NOMO-1 treated with dmso at 0.1 percent for 144 hours (cell line): ENCODE measurements at regions not wholly inside any gene's neighbourhood (a gene's known extent, or its start where the extent isn't known, plus 50 kb on each side); places are given as distances from the start of the nearest gene placed in this dataset.

ENCODE experiments used
- DNase-seq: peaks from one replicate; lab custom pipeline; 2025; ENCODE audit not compliant: unreplicated experiment; lab: John Stamatoyannopoulos, UW

DNA sequence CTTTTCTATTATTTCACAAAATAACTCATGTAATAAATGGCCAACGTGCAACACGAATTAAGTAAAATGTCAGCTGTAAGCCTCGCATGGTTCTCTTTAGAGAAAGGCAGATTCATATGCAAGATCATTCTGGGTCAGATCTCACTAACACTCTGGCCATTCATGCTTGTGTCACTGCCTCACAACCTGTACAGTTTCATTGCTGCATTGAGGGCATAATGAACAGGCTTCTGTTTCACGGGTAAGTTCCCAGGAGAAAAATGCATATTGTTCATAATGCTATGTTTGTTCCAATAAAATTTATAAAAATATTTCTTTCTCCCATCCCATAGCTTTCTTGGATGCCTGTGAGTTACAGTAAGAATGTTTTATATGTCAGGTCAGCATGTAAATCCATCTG, 734.0 kb upstream of the ANKRD30A start:
- DNase-seq = no peak

DNA sequence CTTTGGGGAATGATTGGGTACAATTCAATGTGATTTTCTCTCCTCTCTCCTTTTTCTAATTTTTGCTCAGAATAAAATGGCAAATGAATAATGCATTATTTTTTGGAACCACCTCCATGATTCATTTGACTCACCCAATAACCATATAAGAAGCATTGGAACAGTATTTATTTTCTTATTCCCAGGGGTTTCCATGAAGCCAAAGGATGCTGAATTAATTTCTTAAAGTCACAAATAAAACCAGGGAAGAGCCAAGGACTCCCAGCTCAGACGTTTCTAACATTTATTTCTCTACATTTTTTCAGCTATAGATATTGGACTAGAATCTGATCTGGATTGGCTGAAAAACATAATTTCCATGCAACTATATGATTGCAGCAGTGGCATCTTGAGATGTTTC, 735.2 kb upstream of the ANKRD30A start:
- DNase-seq = no peak

DNA sequence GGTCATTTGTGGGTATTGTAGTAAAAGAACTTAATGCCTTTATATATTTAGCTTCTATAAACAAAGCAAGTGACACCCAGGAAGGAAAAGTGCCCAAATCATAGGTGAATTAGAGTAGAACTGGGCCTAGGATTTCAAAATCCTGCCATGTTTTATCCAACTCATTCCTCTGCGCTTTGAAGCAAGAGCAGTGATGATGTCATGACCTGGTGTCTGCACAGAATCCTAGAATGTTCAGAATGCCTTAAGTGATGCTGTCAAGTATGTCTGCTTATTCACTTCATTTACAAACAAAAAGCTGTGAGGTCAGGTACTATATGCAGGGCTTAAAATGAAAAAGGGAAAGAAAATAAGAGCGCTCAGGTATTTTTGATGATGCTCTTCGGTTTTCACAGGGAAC, 737.2 kb upstream of the ANKRD30A start:
- no peak for DNase-seq

DNA sequence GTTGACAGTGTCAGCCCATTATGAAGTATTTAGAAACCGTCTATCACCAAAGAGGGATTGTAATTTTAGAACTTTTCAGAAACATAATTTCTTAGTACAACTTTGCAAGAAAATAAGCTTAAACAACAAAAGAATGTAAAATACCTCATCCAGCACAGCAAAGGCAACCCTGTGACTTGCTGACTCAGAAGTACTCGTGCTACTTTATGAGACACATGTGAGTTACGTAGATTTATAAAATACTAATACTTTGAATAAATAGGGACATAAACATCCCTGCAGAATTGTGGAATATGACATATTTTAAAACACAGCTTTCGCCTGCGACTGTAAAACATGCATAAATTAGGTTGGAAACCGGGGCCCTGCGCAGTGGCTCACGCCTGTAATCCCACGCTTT, 739.7 kb upstream of the ANKRD30A start:
- no peak for DNase-seq

DNA sequence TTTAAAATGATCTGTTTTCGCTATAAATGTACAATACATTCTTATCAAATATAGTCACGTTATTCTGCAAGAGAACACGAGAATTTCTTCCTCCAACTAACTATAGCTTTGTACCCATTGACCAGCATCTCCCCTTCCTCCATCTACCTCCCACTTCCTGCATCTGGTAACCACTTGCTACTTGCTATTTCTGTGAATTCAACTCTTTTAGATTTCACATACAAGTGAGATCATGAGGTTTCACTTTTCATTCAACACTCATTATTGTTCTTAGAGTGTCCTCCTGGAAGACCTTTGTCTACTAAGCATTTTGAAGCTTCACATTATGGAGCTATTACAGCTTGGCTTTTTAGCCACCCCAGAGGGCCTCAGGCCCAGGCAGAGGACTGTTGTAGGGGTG, 741.3 kb upstream of the FZD8 start:
- no peak for DNase-seq

DNA sequence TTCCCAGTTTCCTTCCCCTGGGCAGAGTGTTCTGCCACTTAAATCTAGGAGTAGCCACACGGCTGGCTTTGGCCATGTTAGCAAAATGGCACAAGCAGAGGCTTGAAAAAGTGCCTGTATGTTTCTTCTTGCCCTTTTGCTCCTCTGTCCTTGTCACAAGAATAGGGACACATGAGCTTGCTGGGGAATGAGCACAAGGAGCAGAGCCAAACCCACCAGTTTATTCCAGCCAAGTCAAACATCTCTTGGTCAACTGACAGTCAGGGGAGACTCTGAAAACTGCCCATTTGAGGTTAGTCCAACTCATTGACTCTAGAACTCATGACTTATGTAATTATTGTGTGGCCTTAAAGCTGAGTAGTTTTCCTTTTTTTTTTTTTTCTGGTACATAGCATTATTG, 739.7 kb upstream of the FZD8 start:
- no peak for DNase-seq

DNA sequence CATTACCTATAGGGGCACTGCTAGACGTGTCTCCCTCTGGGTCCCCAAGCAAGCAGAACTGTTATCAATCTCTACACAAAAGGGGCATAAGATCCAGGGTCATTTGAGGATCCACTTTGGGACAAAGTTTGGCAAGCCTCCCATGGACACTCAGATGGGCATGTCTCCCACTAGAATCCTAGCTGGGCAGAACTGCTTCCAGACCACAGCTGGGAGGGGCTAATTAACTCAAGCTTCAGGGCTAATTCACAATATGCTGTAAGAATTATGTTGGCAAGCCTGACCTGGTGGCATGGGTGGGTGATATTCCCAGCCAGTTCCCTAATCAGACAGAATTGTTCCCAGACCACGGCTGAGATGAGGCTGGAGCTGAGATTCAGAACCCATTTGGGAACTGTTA, 738.4 kb upstream of the FZD8 start:
- DNase-seq = no peak

DNA sequence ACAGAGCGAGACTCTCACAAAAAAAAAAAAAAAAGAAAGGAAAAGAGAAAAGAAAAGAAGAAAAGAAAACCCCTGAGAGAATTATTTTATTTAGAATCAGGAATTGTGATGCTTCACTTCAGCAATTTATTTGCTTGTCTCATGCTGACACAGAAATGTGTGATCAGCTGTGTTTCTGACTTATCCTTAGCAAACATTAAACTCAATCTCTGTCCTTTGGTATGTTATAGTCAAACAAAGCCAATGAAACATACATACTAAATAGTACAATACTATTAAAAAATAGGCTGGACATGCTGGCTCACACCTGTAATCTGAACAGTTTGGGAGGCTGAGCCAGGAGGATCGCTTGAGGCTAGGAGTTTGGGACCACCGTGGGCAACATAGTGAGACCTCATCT, 733.0 kb upstream of the FZD8 start:
- no peak for DNase-seq

DNA sequence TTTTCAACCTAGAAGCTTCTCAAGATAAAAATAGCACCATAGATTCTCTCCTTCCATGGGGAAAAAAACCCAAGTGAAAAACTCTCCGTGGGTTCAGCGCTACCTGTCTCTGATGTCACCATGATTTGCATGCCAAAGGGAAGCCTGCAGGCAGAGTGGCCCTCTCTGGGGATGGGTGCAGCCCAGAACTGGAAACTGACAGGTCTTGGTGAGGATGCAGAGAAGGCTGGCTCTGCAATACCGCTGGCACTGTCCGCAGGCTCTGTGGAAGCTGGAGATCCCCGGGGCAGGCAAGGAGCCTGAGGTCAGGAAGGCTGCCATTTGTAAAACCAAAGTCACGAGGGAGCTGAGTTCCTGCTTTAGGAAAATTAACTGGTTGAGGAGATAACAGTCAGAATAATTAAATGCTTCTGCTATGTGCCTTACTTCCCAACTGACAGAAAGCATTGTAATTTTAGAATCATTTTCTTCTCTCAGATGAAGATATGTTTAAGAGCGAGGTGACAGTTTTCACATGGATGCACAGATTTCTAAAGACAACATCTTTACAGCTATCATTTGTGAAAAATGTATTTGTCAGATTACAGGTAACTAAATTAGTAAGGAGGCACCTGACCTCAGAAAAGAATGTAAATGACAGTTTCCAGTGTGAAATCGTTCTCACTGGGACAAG, 731.5 kb upstream of the FZD8 start:
- no peak for DNase-seq

DNA sequence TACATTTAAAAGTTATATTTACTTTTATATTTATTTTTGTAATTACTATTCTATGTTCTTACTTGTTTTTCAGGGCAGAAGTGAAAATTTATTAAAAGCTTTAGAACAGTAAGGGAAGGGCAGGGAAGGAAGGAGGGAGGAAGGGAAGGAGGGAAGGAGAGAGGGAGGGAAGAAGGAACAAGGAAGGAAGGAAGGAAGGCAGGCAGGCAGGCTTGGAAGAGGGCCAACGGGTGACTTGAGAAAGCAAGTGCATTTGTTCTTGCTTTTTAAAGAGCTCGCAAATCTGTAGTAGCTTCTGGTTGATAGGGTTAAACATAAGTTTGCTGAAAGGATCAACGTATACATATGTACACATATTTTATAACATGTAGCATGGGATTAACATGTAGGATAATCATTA, 725.3 kb upstream of the FZD8 start:
- no peak for DNase-seq

DNA sequence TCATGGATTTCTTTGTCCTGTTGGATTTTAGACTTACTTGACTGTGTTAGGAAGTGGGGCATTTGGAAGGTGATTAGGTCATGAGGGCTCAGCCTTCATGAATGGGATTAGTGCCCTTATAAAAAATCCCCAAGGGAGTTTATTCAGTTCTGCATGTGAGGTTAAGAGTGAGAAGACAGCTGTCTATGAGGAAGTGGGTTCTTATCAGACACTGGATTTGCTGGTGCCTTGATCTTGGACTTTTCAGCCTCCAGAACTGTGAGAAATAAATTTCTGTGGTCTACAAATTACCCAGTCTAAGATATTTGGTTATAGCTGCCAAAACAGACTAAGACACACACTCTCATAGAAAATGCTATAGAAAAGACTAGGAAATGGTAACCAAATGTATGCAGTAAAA, 724.7 kb upstream of the FZD8 start:
- DNase-seq = no peak

DNA sequence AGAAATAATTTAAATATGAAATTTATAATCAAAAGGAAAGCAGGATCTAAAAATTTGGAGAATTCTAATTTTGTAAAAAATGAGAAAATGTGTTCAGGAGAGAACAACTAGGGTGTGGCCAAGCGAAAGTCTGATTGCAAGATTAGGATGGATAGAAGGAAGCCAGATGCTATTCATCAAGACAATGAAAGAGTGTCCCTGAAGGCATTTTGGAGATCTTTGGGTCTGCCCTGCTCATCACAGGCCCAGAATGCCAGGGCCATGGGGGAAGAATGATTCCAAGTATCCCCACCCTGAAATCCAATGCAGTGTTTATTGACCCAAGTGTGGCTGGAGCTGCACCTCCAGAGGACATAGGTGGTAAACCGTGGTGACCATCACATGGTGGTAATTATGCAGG, 724.0 kb upstream of the FZD8 start:
- DNase-seq = no peak

DNA sequence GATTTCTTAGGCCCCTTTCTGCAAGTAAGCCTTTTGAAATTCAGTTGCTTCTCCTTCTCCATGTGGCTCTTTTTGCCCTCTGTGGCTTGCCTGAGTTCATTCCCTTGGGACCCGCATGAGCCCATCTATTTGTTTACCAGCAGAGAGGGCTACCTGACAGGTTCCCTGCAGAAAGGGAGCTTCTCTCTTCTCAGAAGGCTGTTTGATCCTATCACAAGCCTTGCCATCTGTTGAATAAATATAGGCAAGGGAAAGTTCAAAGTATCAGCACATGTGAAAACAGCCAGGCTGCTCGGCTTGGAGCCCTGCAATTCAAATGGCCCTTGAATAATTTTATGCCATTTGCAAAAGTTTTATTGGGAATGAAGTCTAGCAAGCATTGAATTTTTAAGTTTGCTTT, 720.2 kb upstream of the FZD8 start:
- no peak for DNase-seq

DNA sequence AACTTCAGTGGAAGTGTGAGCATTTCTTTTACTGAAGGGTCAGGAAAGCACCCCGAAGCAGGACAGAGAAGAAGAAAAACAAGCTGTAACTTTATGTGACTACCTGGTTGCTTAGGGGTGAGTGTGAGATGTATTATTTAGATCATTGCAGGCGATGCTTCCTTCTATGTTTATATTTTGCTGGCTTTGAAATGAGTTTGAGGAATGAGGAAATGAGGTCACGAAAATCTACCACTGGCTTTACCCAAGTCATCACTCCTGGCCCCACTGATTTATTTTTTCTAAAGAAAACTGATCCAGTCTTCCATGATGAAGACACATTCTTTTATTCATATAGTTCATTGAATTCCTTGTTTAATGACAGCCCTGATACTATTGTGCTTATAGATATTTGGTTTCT, 716.6 kb upstream of the FZD8 start:
- DNase-seq = no peak

DNA sequence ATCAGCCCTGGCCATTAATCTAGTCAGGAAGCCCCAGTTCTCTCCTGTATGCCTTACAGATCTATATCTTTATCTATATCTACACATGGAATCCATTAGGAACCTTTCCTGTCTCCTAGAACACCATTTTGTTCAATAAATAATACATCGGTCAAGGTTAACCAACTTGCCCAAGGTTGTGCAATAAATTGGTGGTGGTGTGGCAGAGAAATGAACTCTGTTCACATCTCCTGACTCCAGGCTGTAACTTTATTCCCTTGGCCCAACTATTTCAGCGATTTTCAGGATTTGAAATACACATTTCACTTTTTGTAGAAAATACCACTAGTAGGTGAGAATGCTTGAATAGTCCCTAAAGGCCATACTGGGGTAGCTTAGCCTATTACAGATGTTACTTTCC, 712.5 kb upstream of the FZD8 start:
- DNase-seq = no peak

DNA sequence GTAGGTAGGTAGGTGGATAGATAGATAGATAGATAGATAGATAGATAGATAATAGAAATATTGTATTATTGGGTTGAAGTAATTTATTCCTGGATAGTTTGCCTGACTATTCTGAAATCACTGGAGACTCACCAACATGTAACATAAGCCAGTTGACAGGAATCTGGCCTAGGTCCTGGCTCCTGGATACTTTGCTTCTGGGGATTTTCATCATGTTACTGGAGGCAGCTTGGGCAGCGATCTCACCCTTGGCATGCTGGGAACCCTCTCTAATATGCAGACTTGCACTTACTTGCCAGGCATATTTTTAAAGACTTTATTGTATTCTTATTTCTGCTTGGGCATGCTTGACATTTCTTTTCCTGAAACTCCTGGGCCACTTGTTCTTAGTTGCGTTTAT, 709.1 kb upstream of the FZD8 start:
- DNase-seq = no peak

DNA sequence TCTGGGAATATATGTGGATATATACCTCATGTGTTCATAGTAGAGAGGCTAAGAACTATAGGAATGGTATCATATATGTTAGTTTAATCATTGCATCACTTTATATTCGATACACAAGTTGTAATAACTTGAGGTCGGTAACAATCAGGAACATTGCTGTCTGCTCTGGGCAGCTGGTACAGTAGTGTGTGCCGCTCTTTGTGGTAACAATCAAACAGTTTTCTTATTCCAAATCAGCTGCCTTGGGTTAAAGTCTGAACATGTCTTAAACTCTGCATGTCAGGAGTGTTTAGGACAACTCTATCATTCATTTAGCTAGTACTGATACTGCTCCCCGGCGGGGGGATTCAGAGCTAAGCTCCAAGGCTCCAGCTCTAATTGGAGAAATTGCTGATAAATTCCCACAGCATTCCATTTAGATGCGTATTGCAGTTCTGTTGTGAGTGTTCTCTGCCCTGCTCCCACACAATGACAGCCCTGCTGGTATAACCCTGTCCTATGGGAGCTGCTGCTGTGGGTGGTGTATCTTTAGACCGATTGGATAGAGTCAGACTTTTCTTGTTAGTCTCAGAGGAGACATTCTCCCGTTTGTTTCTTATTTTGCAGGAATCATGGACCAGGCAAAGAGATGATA, 707.5 kb upstream of the FZD8 start:
- DNase-seq = no peak

DNA sequence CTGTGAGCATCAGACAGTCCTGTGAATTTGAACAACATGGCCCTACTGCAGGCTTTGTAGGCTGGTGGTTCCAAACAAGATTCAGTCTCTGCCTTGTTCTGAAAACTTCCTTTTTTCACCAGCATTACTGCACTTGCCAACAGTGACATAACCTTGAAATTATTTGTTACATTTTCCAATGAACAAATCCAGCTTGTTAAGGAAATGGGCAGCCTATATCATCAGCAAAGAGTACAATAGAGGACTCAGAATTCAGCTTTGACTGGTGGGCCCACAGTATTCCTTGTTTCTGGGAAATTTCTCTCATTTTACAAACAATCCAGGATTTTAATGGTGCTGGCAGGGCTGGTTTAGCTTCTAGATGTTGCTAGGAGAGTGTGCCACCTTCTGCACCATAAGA, 703.7 kb upstream of the FZD8 start:
- DNase-seq = no peak

DNA sequence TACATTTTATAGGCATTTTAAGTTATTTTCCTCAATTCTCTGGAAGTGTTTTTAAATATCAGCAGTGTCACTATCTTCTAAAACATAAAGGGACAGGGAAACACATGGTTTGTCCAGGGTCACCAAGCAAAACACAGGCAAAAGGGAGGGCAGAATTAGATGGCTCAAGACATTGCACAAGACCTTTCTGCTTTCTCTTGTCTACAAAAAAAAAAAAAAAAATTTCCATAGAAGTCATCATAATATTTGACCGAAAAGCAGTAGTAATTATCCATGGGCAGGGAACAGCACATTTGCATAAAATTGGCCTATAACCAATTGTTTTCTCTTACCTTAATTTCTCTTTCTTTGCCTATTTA, 703.1 kb upstream of the FZD8 start:
- DNase-seq = no peak

DNA sequence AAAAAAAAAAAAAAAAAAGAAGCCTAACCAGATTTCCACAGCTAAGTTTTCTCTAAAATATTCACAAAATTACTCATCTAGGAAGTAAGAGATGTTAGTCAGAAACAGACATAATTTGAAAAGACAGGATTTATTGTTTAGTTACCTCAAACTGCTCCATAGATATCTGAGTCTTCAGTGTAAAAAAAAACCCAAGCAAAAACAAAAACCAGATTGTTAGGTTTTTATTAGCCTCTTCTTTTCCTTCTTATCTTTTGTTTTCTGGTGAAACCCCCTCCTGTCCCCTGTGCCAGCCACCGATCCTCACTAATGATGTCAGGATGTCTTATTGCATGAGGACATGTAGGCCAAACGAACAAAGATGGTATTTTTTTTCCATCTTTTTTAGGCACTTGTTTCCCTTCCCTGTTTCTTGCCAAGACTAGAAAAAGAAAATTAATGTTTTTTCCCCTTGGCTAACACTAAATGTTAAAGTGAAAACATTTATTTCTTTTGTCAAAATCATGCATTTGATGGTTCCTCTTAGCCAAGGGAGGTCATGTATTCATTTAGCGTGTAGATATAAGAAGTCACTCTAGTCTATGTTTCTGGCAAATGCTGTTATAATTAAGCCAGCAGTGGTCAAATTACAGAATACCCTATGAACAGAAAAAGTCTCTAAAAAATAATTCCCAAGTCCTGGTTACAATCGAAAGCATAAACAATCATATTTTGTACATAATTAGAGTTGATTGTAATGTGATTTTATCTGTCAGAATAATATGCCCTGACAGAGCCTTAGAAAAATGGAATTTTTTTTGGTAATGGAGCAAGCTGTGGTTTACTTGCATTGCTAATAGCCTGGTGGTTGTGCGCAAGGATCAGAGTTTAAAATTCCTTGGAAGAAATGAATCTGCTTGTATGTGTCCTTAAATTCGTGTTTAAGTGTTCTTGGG, 702.4 kb upstream of the FZD8 start:
- no peak for DNase-seq

DNA sequence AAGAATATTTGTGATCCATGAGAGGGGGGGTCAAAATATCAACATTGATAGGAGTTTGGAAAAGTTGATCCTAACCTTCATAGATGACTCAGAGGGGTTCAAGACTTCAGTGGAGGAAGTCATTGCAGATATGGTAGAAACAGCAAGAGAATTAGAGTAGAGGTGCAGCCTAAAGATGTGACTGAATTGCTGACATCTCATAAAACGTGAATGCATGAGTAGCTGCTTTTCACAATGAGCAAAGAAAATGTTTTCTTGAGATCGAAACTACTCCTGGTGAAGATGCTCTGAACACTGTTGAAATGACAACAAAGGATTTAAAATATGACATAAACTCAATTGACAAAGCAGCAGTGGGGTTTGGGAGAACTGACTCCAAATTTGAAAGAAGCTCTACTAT, 700.7 kb upstream of the FZD8 start:
- no peak for DNase-seq

DNA sequence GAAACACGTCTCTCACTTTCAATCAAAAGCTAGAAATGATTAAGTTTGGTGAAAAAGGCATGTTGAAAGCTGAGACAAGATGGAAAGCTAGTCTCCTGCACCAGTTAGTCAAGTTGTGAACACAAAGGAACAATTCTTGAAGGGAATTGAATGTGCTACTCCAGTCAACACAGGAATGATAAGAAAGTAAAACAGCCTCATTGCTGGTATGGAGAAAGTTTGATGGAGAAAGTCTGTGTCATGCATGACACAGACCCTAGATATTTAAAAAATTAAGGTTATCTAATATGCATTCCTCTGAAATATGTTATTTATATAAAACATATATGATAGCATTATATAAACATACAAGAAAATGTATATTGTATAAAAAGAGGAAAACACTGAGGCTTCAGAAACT, 699.4 kb upstream of the FZD8 start:
- no peak for DNase-seq
